ENCODE measurements at regions not wholly inside any gene's neighbourhood (a gene's known extent, or its start where the extent isn't known, plus 50 kb on each side); places are given as distances from the start of the nearest gene placed in this dataset.

- DNase-seq (ENCODE audit: insufficient read length, low spot score) (no peak), FAIRE-seq (no peak)
- no peak for TF ChIP-seq CTCF (IDR thresholded peaks at IDR 0.05; ENCODE audit: insufficient read depth, missing control alignments)
Measured at GRCh38 chr2:18445433-18446320, 114.8 kb downstream of the RDH14 start.

- no peak for FAIRE-seq
- no peak for TF ChIP-seq CTCF (IDR thresholded peaks at IDR 0.05; ENCODE audit: insufficient read depth, missing control alignments)
- DNase-seq (ENCODE audit: insufficient read length, low spot score), result no peak
Measured at GRCh38 chr2:18444806-18445205, 115.6 kb downstream of the RDH14 start.

- FAIRE-seq, result no peak
- DNase-seq (ENCODE audit: insufficient read length, low spot score), result no peak
- TF ChIP-seq CTCF (IDR thresholded peaks at IDR 0.05; ENCODE audit: insufficient read depth, missing control alignments), result no peak
Measured at GRCh38 chr2:18441583-18441982, 118.9 kb downstream of the RDH14 start.

- no peak for TF ChIP-seq CTCF (IDR thresholded peaks at IDR 0.05; ENCODE audit: insufficient read depth, missing control alignments)
- FAIRE-seq, result no peak
- DNase-seq (ENCODE audit: insufficient read length, low spot score), result no peak
Measured at GRCh38 chr2:18440777-18441176, 119.7 kb downstream of the RDH14 start.

GRCh38 chr2:18440141-18440661 is 120.3 kb downstream of the RDH14 start:
- no peak for TF ChIP-seq CTCF (IDR thresholded peaks at IDR 0.05; ENCODE audit: insufficient read depth, missing control alignments)
- no peak for FAIRE-seq
- no peak for DNase-seq (ENCODE audit: insufficient read length, low spot score)

GRCh38 chr2:18439716-18440115 is 120.7 kb downstream of the RDH14 start:
- FAIRE-seq (no peak), DNase-seq (ENCODE audit: insufficient read length, low spot score) (no peak)

More at GRCh38 chr2:18439716-18440115, 120.7 kb downstream of the RDH14 start:
- no peak for TF ChIP-seq CTCF (IDR thresholded peaks at IDR 0.05; ENCODE audit: insufficient read depth, missing control alignments)

All from D721Med (cell line).